Transverse colon (tissue), 4 donors: ENCODE measurements at regions not wholly inside any gene's neighbourhood (a gene's known extent, or its start where the extent isn't known, plus 50 kb on each side); places are given as distances from the start of the nearest gene placed in this dataset.

Experiments
- EP300 ChIP-seq: sonication (generic); formaldehyde crosslinking; IDR thresholded peaks from one replicate; pipeline ENCODE4 v1.6.1; 2017; ENCODE audit warnings: antibody characterized with exemption, low read depth
- POLR2A ChIP-seq: fragments of 450-650 bp; IDR thresholded peaks from one replicate; pipeline ENCODE4 v1.6.1; 2016; ENCODE audit warnings: antibody characterized with exemption, mild to moderate bottlenecking, moderate library complexity
- POLR2AphosphoS5 ChIP-seq, 3 donors: sonication (generic); formaldehyde crosslinking; IDR thresholded peaks; one replicate each; pipeline ENCODE4 v1.6.1; 2016; ENCODE audit warnings: antibody characterized with exemption in 3 of 3
- TF ChIP-seq, protein P1 (sequence below), 5 experiments: fragments of 200-600 bp in 3 of 5; fragments of 450-650 bp in 2 of 5; sonication (generic) in 3 of 5; IDR thresholded peaks; 1 replicate in 2 of 5; 2 replicates in 3 of 5; pipeline ENCODE4 v1.5.1; 2016 to 2017; ENCODE audit warnings: antibody characterized with exemption in 5 of 5, inconsistent platforms in 3 of 5, mild to moderate bottlenecking in 2 of 5, moderate library complexity in 1 of 5

DNA sequence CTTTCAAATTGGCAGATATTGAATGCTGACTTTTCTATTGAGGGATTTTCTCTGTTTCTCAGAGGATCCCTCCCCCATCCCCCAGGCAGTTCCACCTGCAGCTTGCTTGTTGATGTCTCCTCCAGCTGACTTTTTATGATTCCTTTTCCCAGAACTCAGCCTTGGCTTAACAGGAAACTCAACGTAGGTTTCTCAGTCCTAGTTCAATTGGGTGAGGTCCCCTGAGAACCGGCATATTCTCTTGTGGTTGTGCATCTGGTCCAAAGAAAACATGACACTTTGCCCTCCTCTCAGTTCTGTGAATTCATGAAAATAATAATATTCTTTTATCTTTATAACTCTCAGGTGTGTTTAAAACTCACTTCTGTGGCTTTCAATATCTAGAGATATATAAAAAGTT is 1222.1 kb downstream of the OTOL1 start:
- TF ChIP-seq, protein P1, sequence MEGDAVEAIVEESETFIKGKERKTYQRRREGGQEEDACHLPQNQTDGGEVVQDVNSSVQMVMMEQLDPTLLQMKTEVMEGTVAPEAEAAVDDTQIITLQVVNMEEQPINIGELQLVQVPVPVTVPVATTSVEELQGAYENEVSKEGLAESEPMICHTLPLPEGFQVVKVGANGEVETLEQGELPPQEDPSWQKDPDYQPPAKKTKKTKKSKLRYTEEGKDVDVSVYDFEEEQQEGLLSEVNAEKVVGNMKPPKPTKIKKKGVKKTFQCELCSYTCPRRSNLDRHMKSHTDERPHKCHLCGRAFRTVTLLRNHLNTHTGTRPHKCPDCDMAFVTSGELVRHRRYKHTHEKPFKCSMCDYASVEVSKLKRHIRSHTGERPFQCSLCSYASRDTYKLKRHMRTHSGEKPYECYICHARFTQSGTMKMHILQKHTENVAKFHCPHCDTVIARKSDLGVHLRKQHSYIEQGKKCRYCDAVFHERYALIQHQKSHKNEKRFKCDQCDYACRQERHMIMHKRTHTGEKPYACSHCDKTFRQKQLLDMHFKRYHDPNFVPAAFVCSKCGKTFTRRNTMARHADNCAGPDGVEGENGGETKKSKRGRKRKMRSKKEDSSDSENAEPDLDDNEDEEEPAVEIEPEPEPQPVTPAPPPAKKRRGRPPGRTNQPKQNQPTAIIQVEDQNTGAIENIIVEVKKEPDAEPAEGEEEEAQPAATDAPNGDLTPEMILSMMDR (IDR thresholded peaks at IDR 0.05) = no peak
- TF ChIP-seq POLR2AphosphoS5 (IDR thresholded peaks at IDR 0.05) (no peak), EP300 (no peak), POLR2A (no peak)
